IMR-90 (cell line): ENCODE measurements at regions not wholly inside any gene's neighbourhood (a gene's known extent, or its start where the extent isn't known, plus 50 kb on each side); places are given as distances from the start of the nearest gene placed in this dataset.

Source experiments
- BHLHE40 ChIP-seq: fragments of 150-350 bp; IDR thresholded peaks from 2 replicates; pipeline ENCODE4 v1.6.1; 2016; ENCODE audit warnings: mild to moderate bottlenecking, low read depth, low read length
- CTCF ChIP-seq: conservative IDR thresholded peaks from 2 replicates; pipeline ENCODE4 v1.5.1; 2012; ENCODE audit warnings: mild to moderate bottlenecking, low read depth, low read length, improper control_type of control experiment
- ELK1 ChIP-seq: fragments of 150-350 bp; IDR thresholded peaks from 2 replicates; pipeline ENCODE4 v1.6.1; 2016; ENCODE audit warnings: low read depth, mild to moderate bottlenecking, low read length, moderate library complexity, borderline replicate concordance
- FOS ChIP-seq: fragments of 150-350 bp; IDR thresholded peaks from 2 replicates; pipeline ENCODE4 v1.6.1; 2016; ENCODE audit warnings: low read depth, low read length
- MXI1 ChIP-seq: IDR thresholded peaks from 2 replicates; pipeline ENCODE4 v1.6.1; 2012; ENCODE audit warnings: low read depth, mild to moderate bottlenecking, low read length, moderate library complexity, borderline replicate concordance
- POLR2A ChIP-seq: IDR thresholded peaks from 2 replicates; pipeline ENCODE4 v1.6.1; 2012; ENCODE audit warnings: mild to moderate bottlenecking, low read depth, low read length
- RAD21 ChIP-seq: IDR thresholded peaks from 2 replicates; pipeline ENCODE4 v1.6.1; 2012; ENCODE audit warnings: low read length, improper control_type of control experiment
- RCOR1 ChIP-seq: IDR thresholded peaks from 2 replicates; pipeline ENCODE4 v1.6.1; 2012; ENCODE audit warnings: mild to moderate bottlenecking, low read length, improper control_type of control experiment; ENCODE audit not compliant: insufficient replicate concordance
- RFX5 ChIP-seq: IDR thresholded peaks from 2 replicates; pipeline ENCODE4 v1.8.0; 2012; ENCODE audit warnings: low read depth, mild to moderate bottlenecking, low read length, moderate library complexity
- SMC3 ChIP-seq: fragments of 150-350 bp; IDR thresholded peaks from 2 replicates; pipeline ENCODE4 v1.6.1; 2016; ENCODE audit warnings: low read depth, mild to moderate bottlenecking, antibody characterized with exemption, low read length, moderate library complexity
- USF2 ChIP-seq: fragments of 150-350 bp; IDR thresholded peaks from 2 replicates; pipeline ENCODE4 v1.6.1; 2017; ENCODE audit warnings: mild to moderate bottlenecking, antibody characterized with exemption, low read length, low read depth

- TF ChIP-seq RAD21 (no peak), POLR2A (no peak), BHLHE40 (no peak), CTCF (no peak), RFX5 (no peak), FOS (no peak), SMC3 (no peak), USF2 (no peak), RCOR1 (no peak), ELK1 (no peak), MXI1 (no peak)
Observed at GRCh38 chr17:20733923-20734322, 154.4 kb downstream of the CDRT15L2 start.
